HL-60/S4 treated with phorbol 12-myristate 13-acetate at 8.2 ng/mL for 4 days and 3 days (cell line): ENCODE measurements at regions not wholly inside any gene's neighbourhood (a gene's known extent, or its start where the extent isn't known, plus 50 kb on each side); places are given as distances from the start of the nearest gene placed in this dataset.

Source experiments
- in situ Hi-C: fragments of 300-500 bp; cut with MboI; formaldehyde crosslinking; loops from 2 replicates; pipeline ENCODE4 v1.15.0; 2022; ENCODE audit warnings: low sequenced_read_pairs

DNA sequence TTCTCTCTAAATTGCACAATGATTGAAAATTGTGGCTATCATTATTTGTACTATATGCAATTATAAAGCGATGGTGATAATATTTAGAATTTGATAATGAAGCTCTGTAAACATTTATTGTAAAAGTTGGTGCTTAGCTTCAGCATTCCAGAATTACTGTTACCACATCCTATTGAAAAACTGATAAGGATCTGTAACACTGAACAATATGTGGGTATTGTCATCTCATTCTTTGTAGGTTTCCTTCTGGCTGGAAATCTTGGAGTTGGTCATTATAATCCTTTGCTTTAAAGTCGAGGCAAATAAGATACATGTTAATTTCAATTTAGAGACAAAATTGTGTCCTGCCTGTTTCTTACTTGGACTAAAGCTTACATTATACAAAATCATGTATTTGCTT lies 323.4 kb upstream of the GOLIM4 start:
- in situ Hi-C loops: no loop called here

DNA sequence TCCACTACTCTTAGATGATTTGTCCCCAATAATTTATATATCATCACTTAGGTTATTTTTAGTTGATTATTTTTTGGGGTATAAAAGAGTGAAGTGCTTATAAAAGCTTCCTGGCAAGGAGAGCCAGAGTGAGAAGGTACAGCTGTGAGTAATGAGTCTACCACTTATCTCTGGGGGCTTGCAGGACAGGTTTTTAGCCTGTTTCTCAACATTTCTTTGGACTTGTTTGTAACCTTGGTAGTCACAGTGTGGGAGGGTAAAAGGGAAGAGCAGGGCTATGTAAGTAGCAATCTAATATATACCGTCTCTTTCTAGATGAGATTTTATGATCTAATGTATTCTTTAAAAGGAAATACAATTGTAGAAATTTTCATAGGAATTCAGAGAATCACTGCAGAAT lies 321.3 kb upstream of the GOLIM4 start:
- in situ Hi-C loops: no loop called here

DNA sequence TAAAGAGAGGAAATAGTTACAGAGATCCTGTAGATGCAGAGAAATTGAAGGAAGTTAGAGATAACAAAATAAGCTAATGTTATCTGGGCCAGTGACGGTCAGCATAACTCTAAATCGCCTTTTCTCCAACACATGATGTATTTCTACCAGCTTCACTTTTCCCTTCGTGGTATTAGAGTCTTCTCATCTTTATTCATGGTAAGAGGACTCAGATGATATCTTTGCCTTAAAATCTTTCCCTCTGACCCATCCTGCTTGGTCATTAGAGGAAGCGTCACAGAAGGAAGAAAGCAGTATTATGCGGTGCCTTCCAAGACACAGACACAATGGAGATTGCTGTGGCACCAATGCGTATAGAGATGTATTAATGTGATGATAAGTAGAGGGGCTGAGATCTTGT lies 320.7 kb upstream of the GOLIM4 start:
- in situ Hi-C loops: no loop called here

GRCh38 chr3:168414149-168414548 lies 318.4 kb upstream of the GOLIM4 start:
- in situ Hi-C loops: no loop called here

DNA sequence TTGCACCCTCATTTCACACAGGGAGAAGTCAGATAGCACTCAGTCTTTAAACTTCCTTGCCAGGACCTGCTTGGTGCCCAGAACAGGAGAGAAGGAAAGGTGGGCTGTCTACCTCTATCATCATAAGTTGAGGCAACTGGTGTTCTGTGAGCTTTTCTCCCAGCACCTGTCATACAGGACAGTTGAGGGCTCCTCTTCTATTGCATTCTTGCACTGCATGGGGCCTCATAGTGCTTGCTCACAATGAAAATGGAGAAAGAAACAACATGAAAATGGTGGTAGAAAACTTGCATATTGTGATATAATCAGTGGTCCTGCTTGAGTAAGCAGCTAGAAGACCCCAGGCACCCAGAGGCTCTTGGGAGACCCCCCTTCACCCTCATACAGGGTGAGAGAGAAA lies 311.7 kb upstream of the GOLIM4 start:
- in situ Hi-C loops: no loop called here

GRCh38 chr3:168405288-168405687 lies 309.6 kb upstream of the GOLIM4 start:
- in situ Hi-C loops: no loop called here

GRCh38 chr3:168398371-168399025 lies 302.8 kb upstream of the GOLIM4 start:
- in situ Hi-C loops: no loop called here

GRCh38 chr3:168396861-168397260 lies 301.1 kb upstream of the GOLIM4 start:
- in situ Hi-C loops: no loop called here

DNA sequence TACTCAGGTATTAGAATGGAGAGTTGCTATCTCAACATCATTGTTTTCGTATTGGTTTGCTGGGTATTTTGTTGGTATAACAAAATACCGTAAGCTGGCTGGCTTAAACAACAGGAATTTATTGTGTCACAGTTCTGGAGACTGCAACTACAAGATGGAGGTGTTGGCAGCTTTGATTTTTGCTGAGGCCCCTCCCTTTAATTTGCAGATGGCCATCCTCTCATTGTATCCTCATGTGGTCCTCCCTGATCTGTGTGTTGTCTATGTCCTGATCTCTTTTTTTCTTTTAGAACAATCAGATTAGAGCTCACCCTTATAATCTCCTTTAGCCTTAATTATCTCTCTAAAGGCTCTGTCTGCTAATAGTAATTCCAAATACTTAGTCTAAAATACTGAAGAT lies 299.8 kb upstream of the GOLIM4 start:
- in situ Hi-C loops: no loop called here

GRCh38 chr3:168394439-168394838 lies 298.7 kb upstream of the GOLIM4 start:
- in situ Hi-C loops: no loop called here

GRCh38 chr3:168386301-168386700 lies 290.6 kb upstream of the GOLIM4 start:
- in situ Hi-C loops: no loop called here

GRCh38 chr3:168384990-168385389 lies 289.3 kb upstream of the GOLIM4 start:
- in situ Hi-C loops: no loop called here

- in situ Hi-C loops: no loop called here
These were observed 287.8 kb upstream of the GOLIM4 start for GRCh38 chr3:168383573-168383972.

DNA sequence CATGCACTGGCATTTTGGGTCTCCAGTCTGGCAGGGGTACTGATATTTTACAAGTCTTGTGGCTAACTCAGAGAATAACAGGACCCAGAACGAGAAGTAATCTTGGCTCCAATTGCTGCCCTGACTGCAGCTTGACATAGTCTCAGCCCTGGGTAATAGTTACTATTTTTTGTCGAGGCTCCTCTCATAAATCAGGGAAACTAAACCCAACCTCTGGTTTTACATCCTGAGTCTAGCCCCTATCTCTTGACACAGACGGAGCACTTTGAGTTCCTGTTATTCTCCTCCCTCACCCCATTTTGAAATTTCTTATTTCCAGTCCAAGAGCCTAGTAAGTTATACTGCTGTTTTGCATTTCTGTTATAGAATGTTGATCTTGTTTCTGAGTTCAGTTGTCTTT lies 276.1 kb upstream of the GOLIM4 start:
- in situ Hi-C loops: no loop called here

- in situ Hi-C loops: no loop called here
These were observed 269.2 kb upstream of the GOLIM4 start for GRCh38 chr3:168364967-168365366.

- in situ Hi-C loops: no loop called here
These were observed 267.0 kb upstream of the GOLIM4 start for GRCh38 chr3:168362661-168363247.

DNA sequence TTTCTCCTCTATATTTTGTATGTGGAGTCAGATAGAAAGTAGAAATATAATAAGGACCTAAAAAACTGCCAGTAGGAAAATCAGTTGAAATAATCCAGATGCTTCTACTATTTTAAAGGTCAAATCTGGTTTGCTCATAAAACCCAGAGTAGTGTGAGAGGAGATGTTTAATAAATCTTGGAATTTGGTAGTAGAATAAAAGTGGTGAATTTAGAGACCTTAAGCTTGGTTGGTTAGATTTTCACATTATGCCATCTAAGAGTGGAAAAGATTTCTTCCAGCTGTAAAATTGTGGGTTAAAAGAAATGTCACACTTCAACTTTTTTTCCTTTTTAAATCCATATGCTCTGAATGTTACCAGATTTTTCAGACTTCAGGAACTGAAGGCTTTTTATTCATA lies 266.4 kb upstream of the GOLIM4 start:
- in situ Hi-C loops: no loop called here

DNA sequence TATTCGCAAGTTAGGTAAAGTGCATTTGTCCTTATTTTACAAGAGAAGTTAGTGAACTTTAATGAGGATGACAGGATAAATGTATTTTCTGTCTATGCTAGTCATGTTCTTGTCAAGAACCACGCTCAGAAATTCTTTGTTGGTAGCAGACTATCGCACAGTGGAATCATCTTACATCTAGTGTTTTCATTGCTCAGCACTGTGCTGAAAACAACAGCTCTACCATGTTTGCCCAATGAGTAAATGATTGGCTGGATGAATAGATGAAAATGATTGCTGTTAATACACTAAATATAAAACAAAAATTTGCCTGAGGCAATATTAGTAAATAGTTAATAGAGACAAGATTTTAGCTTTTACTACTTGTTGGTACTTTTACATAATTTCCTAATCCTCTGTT lies 265.3 kb upstream of the GOLIM4 start:
- in situ Hi-C loops: no loop called here

- in situ Hi-C loops: no loop called here
These were observed 247.5 kb upstream of the GOLIM4 start for GRCh38 chr3:168342946-168343850.

DNA sequence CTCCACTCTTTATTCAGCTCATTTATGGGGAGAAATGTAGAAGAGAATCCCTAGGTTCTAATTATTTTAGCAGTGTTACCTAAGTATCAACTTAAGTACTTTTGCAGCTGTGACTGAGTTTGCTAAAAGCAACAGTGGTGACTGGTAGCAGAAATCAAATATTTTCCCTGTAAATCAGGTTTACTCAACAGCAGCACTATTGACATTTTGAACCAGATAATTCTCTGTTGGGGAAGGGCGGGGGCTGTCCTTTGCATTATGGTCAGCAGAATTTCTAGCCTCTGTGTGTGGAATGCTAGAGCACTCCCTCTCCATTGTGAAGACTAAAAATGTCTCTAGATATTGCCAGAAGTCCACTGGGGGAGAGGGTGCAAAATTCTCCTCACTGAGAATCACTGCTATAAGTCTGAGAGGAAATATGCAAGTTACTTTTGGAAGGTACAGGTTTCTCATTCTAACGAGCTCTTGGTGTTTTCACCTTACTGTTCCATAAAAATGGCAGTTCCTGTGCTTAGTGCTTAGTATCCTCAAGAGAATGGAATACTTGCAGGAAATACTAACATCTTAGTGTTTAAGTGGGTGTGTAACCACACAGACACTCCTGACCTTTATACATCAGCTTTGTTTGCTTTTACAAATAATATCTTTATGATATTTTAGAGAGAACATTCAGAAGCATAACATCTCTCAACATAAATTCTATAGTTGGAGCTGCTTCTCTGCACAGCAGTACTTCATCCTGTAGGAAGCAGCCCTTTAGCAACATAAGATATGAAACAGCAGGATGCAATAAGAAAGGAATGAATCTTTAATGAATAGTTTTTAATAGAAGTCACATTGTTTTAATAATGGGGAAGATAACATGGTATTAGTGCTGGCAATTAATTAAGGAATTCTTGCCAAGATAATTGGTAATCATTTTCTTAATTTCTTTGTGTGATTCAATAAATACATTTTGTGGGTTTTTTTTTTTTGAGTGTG lies 246.5 kb upstream of the GOLIM4 start:
- in situ Hi-C loops: no loop called here
